HG03571 (cell line): ENCODE measurements at regions not wholly inside any gene's neighbourhood (a gene's known extent, or its start where the extent isn't known, plus 50 kb on each side); places are given as distances from the start of the nearest gene placed in this dataset.

Experiments used
- ATAC-seq: cut with Tn5 transposase; IDR thresholded peaks from one replicate; pipeline ENCODE4 v1.9.1; 2021; ENCODE audit not compliant: unreplicated experiment

GRCh38 chrX:46306103-46306502, 239.1 kb downstream of the ZNF674 start:
- no peak for ATAC-seq

GRCh38 chrX:46305431-46305830, 239.8 kb downstream of the ZNF674 start:
- no peak for ATAC-seq

GRCh38 chrX:46301903-46302302, 243.3 kb downstream of the ZNF674 start:
- no peak for ATAC-seq

GRCh38 chrX:46298821-46299220, 246.4 kb downstream of the ZNF674 start:
- ATAC-seq: no peak

GRCh38 chrX:46295963-46296362, 249.3 kb downstream of the ZNF674 start:
- no peak for ATAC-seq

GRCh38 chrX:46294234-46294633, 251.0 kb downstream of the ZNF674 start:
- no peak for ATAC-seq

- no peak for ATAC-seq
Measured at GRCh38 chrX:46279925-46280313, 265.3 kb downstream of the ZNF674 start.

- ATAC-seq: no peak
Measured at GRCh38 chrX:46279214-46279924, 265.9 kb downstream of the ZNF674 start.

GRCh38 chrX:46278572-46278971, 266.6 kb downstream of the ZNF674 start:
- ATAC-seq: no peak

- ATAC-seq: no peak
Measured at GRCh38 chrX:46268412-46268811, 276.8 kb downstream of the ZNF674 start.

GRCh38 chrX:46263494-46263893, 281.7 kb downstream of the ZNF674 start:
- ATAC-seq: no peak

GRCh38 chrX:46262304-46262703, 282.9 kb downstream of the ZNF674 start:
- ATAC-seq: no peak

- ATAC-seq: no peak
Measured at GRCh38 chrX:46260499-46260898, 284.7 kb downstream of the ZNF674 start.

- no peak for ATAC-seq
Measured at GRCh38 chrX:46258356-46258755, 286.9 kb downstream of the ZNF674 start.

GRCh38 chrX:46257451-46257879, 287.8 kb downstream of the ZNF674 start:
- no peak for ATAC-seq

- ATAC-seq: no peak
Measured at GRCh38 chrX:46256875-46257274, 288.3 kb downstream of the ZNF674 start.

- no peak for ATAC-seq
Measured at GRCh38 chrX:46255046-46255445, 290.2 kb downstream of the ZNF674 start.

GRCh38 chrX:46254641-46255040, 290.6 kb downstream of the ZNF674 start:
- ATAC-seq: no peak

GRCh38 chrX:46251755-46252154, 293.5 kb downstream of the ZNF674 start:
- no peak for ATAC-seq

GRCh38 chrX:46250151-46250550, 295.1 kb downstream of the ZNF674 start:
- no peak for ATAC-seq

- no peak for ATAC-seq
Measured at GRCh38 chrX:46247456-46247855, 297.8 kb downstream of the ZNF674 start.

- no peak for ATAC-seq
Measured at GRCh38 chrX:46244451-46244850, 300.8 kb downstream of the ZNF674 start.

- ATAC-seq: no peak
Measured at GRCh38 chrX:46236411-46236810, 308.8 kb downstream of the ZNF674 start.
